ENCODE measurements at regions not wholly inside any gene's neighbourhood (a gene's known extent, or its start where the extent isn't known, plus 50 kb on each side); places are given as distances from the start of the nearest gene placed in this dataset.

GRCh38 chrX:137286423-137286822, 252.6 kb upstream of the GPR101 start:
- Histone ChIP-seq H3K36me3 (ENCODE audit: control insufficient read depth in 1 of 2, insufficient read depth in 2 of 2, low read length in 2 of 2) (no peaks in the 10 kb centered on the region), H3K27ac (ENCODE audit: low read length) (no peak overlapping the region), H3K27me3 (ENCODE audit: low read depth, low read length) (no peaks in the 10 kb centered on the region), H3K4me1 (ENCODE audit: control insufficient read depth in 1 of 2, insufficient read depth in 2 of 2, low read length in 2 of 2) (no peaks in the 10 kb centered on the region), H3K4me3 (ENCODE audit: low read depth in 1 of 2, low read length in 2 of 2) (no peak overlapping the region), H3K9me3 (ENCODE audit: control insufficient read depth in 1 of 2, low read length in 2 of 2) (no peaks in the 10 kb centered on the region)

DNA sequence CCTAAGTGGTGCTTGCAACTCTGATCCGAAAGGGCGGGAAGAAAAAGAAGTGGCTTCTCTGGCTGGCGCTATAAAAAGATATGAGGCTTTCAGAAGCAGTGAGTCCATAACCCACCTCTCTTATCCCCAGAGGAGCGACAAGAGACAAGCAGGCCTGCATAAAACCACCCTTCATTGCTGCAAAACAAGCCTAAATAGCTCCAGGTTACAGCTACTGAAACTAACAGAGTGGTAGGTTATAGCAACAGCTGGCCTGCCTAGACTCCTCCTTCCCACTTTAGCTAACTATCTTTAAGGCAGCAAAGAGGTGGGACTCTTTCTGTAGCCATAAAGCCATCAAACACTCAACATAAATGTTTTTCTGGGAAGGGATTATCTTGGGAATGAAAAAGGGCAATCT, 245.0 kb upstream of the GPR101 start:
- no peak overlapping the region for H3K27ac ChIP-seq (ENCODE audit: low read length)
- no peak overlapping the region for H3K4me3 ChIP-seq (ENCODE audit: low read depth in 1 of 2, low read length in 2 of 2)
- H3K4me1 ChIP-seq (ENCODE audit: control insufficient read depth in 1 of 2, insufficient read depth in 2 of 2, low read length in 2 of 2), result no peaks in the 10 kb centered on the region
- no peaks in the 10 kb centered on the region for H3K27me3 ChIP-seq (ENCODE audit: low read depth, low read length)
- no peaks in the 10 kb centered on the region for H3K36me3 ChIP-seq (ENCODE audit: control insufficient read depth in 1 of 2, insufficient read depth in 2 of 2, low read length in 2 of 2)
- H3K9me3 ChIP-seq (ENCODE audit: control insufficient read depth in 1 of 2, low read length in 2 of 2), result no peaks in the 10 kb centered on the region

- H3K9me3 ChIP-seq (ENCODE audit: control insufficient read depth in 1 of 2, low read length in 2 of 2), result no peaks in the 10 kb centered on the region
- no peak overlapping the region for H3K4me3 ChIP-seq (ENCODE audit: low read depth in 1 of 2, low read length in 2 of 2)
- H3K27me3 ChIP-seq (ENCODE audit: low read depth, low read length), result no peaks in the 10 kb centered on the region
- no peaks in the 10 kb centered on the region for H3K36me3 ChIP-seq (ENCODE audit: control insufficient read depth in 1 of 2, insufficient read depth in 2 of 2, low read length in 2 of 2)
- no peaks in the 10 kb centered on the region for H3K4me1 ChIP-seq (ENCODE audit: control insufficient read depth in 1 of 2, insufficient read depth in 2 of 2, low read length in 2 of 2)
- H3K27ac ChIP-seq (ENCODE audit: low read length), result no peak overlapping the region
Measured at GRCh38 chrX:137263374-137263773, 229.6 kb upstream of the GPR101 start.

DNA sequence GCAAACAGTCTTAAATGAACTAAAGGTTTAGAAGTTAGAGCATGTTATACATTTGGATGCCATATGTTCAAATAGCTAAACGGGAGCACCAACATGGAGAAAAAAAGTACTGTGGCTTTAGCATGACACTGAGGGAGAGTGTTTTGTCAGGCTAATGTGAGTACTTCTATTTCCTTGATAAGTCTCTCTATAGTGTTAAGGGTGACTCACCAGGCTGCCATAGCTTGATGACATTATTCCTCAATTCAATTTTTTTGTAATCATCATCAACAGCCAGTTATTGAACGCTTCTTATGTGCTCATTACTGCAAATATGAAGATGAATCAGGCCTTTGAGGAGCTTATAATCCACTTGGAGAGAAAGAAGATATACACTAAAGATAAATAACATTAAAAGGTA, 211.4 kb upstream of the GPR101 start:
- Histone ChIP-seq H3K27ac (ENCODE audit: low read length) (no peak overlapping the region), H3K4me3 (ENCODE audit: low read depth in 1 of 2, low read length in 2 of 2) (no peak overlapping the region), H3K27me3 (ENCODE audit: low read depth, low read length) (no peaks in the 10 kb centered on the region), H3K4me1 (ENCODE audit: control insufficient read depth in 1 of 2, insufficient read depth in 2 of 2, low read length in 2 of 2) (no peaks in the 10 kb centered on the region), H3K9me3 (ENCODE audit: control insufficient read depth in 1 of 2, low read length in 2 of 2) (no peaks in the 10 kb centered on the region), H3K36me3 (ENCODE audit: control insufficient read depth in 1 of 2, insufficient read depth in 2 of 2, low read length in 2 of 2) (no peaks in the 10 kb centered on the region)

DNA sequence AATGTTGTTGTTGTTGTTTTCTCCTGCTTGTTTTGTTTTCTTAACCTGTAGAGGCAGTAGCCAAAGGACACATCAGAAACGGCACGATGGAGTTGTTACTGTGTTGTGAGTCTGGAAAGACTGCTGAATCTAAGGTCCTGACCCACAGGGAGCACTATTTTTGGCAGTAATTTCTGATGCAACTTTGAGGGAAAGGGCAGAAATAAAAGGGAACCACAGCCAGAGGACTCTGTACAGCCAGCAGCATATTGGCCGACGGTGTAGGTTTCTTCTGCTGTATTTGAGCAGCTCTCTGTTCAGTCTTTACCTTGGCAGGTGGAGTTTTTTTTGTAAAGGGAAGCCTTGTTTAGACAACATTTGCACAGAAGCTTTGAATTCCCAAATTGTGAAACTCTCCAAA, 203.0 kb upstream of the GPR101 start:
- H3K36me3 ChIP-seq (ENCODE audit: control insufficient read depth in 1 of 2, insufficient read depth in 2 of 2, low read length in 2 of 2), result no peaks in the 10 kb centered on the region
- no peak overlapping the region for H3K27ac ChIP-seq (ENCODE audit: low read length)
- no peaks in the 10 kb centered on the region for H3K27me3 ChIP-seq (ENCODE audit: low read depth, low read length)
- H3K4me3 ChIP-seq (ENCODE audit: low read depth in 1 of 2, low read length in 2 of 2), result no peak overlapping the region
- no peaks in the 10 kb centered on the region for H3K4me1 ChIP-seq (ENCODE audit: control insufficient read depth in 1 of 2, insufficient read depth in 2 of 2, low read length in 2 of 2)
- no peaks in the 10 kb centered on the region for H3K9me3 ChIP-seq (ENCODE audit: control insufficient read depth in 1 of 2, low read length in 2 of 2)

DNA sequence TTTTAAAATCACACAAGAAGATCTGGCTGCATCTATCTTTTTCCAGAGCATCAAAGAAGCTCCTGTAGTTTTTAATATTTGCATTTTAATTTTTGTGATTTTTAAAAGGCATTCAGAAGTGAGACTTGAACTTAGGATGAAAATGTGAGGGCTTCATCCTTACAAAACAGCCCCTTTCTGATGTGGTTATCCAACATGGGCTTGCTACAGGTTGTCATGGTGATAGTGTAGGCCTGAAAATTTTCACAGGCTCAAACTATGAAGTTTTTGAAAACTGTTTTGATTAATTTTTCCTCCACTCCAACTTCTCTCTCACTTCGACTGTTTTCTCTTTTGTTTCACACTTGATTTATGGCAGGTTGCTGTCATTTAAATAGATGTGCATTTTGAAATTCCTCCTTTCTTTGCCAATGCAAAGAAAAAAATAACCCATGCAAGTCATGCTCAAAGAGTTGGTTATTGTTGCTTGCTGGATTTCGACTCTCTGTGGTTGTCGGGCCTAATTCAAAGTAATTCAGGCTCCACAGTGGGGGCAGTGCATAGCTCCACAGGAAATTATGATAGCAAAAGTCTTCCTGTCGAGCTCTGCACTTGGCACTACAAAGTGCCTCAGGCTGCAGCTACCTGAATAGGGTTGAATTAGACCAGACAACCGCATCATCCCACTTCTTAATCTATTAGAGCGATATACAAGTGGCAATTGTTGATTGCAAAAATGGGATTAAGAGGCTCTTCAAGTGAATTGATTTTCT, 201.0 kb upstream of the GPR101 start:
- Histone ChIP-seq H3K4me3 (ENCODE audit: low read depth in 1 of 2, low read length in 2 of 2) (no peak overlapping the region), H3K36me3 (ENCODE audit: control insufficient read depth in 1 of 2, insufficient read depth in 2 of 2, low read length in 2 of 2) (no peaks in the 10 kb centered on the region), H3K9me3 (ENCODE audit: control insufficient read depth in 1 of 2, low read length in 2 of 2) (no peaks in the 10 kb centered on the region), H3K4me1 (ENCODE audit: control insufficient read depth in 1 of 2, insufficient read depth in 2 of 2, low read length in 2 of 2) (no peaks in the 10 kb centered on the region), H3K27me3 (ENCODE audit: low read depth, low read length) (no peaks in the 10 kb centered on the region), H3K27ac (ENCODE audit: low read length) (no peak overlapping the region)

GRCh38 chrX:137233478-137233877, 199.7 kb upstream of the GPR101 start:
- Histone ChIP-seq H3K4me1 (ENCODE audit: control insufficient read depth in 1 of 2, insufficient read depth in 2 of 2, low read length in 2 of 2) (no peaks in the 10 kb centered on the region), H3K27ac (ENCODE audit: low read length) (no peak overlapping the region), H3K4me3 (ENCODE audit: low read depth in 1 of 2, low read length in 2 of 2) (no peak overlapping the region), H3K27me3 (ENCODE audit: low read depth, low read length) (no peaks in the 10 kb centered on the region), H3K9me3 (ENCODE audit: control insufficient read depth in 1 of 2, low read length in 2 of 2) (no peaks in the 10 kb centered on the region), H3K36me3 (ENCODE audit: control insufficient read depth in 1 of 2, insufficient read depth in 2 of 2, low read length in 2 of 2) (no peaks in the 10 kb centered on the region)

- no peak overlapping the region for H3K27ac ChIP-seq (ENCODE audit: low read length)
- no peaks in the 10 kb centered on the region for H3K36me3 ChIP-seq (ENCODE audit: control insufficient read depth in 1 of 2, insufficient read depth in 2 of 2, low read length in 2 of 2)
- H3K9me3 ChIP-seq (ENCODE audit: control insufficient read depth in 1 of 2, low read length in 2 of 2), result no peaks in the 10 kb centered on the region
- H3K4me3 ChIP-seq (ENCODE audit: low read depth in 1 of 2, low read length in 2 of 2), result no peak overlapping the region
- no peaks in the 10 kb centered on the region for H3K27me3 ChIP-seq (ENCODE audit: low read depth, low read length)
- H3K4me1 ChIP-seq (ENCODE audit: control insufficient read depth in 1 of 2, insufficient read depth in 2 of 2, low read length in 2 of 2), result no peaks in the 10 kb centered on the region
Measured at GRCh38 chrX:137227151-137227550, 193.4 kb upstream of the GPR101 start.

DNA sequence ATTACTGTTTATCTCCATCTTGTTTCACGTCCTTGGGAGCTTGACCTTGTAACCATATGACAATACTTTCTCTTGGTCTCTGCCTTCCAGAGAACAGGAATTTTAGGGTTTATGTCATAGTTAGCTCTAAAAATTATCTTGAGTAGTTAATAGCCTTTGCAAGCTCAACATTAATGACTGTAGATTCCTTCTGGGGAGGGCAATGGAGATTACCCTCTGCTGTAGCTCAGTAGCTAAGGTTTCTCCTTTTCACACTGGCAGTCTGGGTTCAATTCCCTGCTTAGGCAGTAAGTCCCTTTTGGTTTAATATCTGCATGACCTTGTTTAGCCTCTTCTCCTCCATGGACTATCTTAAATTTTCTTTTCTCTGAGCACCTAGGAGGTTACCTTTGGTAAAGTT, 181.7 kb upstream of the GPR101 start:
- no peaks in the 10 kb centered on the region for H3K27me3 ChIP-seq (ENCODE audit: low read depth, low read length)
- H3K9me3 ChIP-seq (ENCODE audit: control insufficient read depth in 1 of 2, low read length in 2 of 2), result no peaks in the 10 kb centered on the region
- no peak overlapping the region for H3K4me3 ChIP-seq (ENCODE audit: low read depth in 1 of 2, low read length in 2 of 2)
- no peak overlapping the region for H3K27ac ChIP-seq (ENCODE audit: low read length)
- no peaks in the 10 kb centered on the region for H3K4me1 ChIP-seq (ENCODE audit: control insufficient read depth in 1 of 2, insufficient read depth in 2 of 2, low read length in 2 of 2)
- no peaks in the 10 kb centered on the region for H3K36me3 ChIP-seq (ENCODE audit: control insufficient read depth in 1 of 2, insufficient read depth in 2 of 2, low read length in 2 of 2)

- no peaks in the 10 kb centered on the region for H3K4me1 ChIP-seq (ENCODE audit: control insufficient read depth in 1 of 2, insufficient read depth in 2 of 2, low read length in 2 of 2)
- no peak overlapping the region for H3K4me3 ChIP-seq (ENCODE audit: low read depth in 1 of 2, low read length in 2 of 2)
- no peaks in the 10 kb centered on the region for H3K27me3 ChIP-seq (ENCODE audit: low read depth, low read length)
- no peak overlapping the region for H3K27ac ChIP-seq (ENCODE audit: low read length)
- no peaks in the 10 kb centered on the region for H3K9me3 ChIP-seq (ENCODE audit: control insufficient read depth in 1 of 2, low read length in 2 of 2)
- no peaks in the 10 kb centered on the region for H3K36me3 ChIP-seq (ENCODE audit: control insufficient read depth in 1 of 2, insufficient read depth in 2 of 2, low read length in 2 of 2)
Measured at GRCh38 chrX:137212078-137212632, 178.4 kb upstream of the GPR101 start.

- H3K27ac ChIP-seq (ENCODE audit: low read length), result no peak overlapping the region
- no peak overlapping the region for H3K4me3 ChIP-seq (ENCODE audit: low read depth in 1 of 2, low read length in 2 of 2)
- H3K27me3 ChIP-seq (ENCODE audit: low read depth, low read length), result no peaks in the 10 kb centered on the region
- no peaks in the 10 kb centered on the region for H3K4me1 ChIP-seq (ENCODE audit: control insufficient read depth in 1 of 2, insufficient read depth in 2 of 2, low read length in 2 of 2)
- H3K36me3 ChIP-seq (ENCODE audit: control insufficient read depth in 1 of 2, insufficient read depth in 2 of 2, low read length in 2 of 2), result no peaks in the 10 kb centered on the region
- H3K9me3 ChIP-seq (ENCODE audit: control insufficient read depth in 1 of 2, low read length in 2 of 2), result no peaks in the 10 kb centered on the region
Measured at GRCh38 chrX:137198040-137198439, 164.2 kb upstream of the GPR101 start.

- Histone ChIP-seq H3K4me1 (ENCODE audit: control insufficient read depth in 1 of 2, insufficient read depth in 2 of 2, low read length in 2 of 2) (no peaks in the 10 kb centered on the region), H3K27me3 (ENCODE audit: low read depth, low read length) (no peaks in the 10 kb centered on the region), H3K4me3 (ENCODE audit: low read depth in 1 of 2, low read length in 2 of 2) (no peak overlapping the region), H3K9me3 (ENCODE audit: control insufficient read depth in 1 of 2, low read length in 2 of 2) (no peaks in the 10 kb centered on the region), H3K27ac (ENCODE audit: low read length) (no peak overlapping the region), H3K36me3 (ENCODE audit: control insufficient read depth in 1 of 2, insufficient read depth in 2 of 2, low read length in 2 of 2) (no peaks in the 10 kb centered on the region)
Measured at GRCh38 chrX:137195991-137196390, 162.2 kb upstream of the GPR101 start.
